ENCODE measurements at regions not wholly inside any gene's neighbourhood (a gene's known extent, or its start where the extent isn't known, plus 50 kb on each side); places are given as distances from the start of the nearest gene placed in this dataset.
"Not testable (repeated sequence)": the region's sequence is repeated elsewhere in the genome, so short reads cannot be mapped to it uniquely, and the experiment has no call there.

DNA sequence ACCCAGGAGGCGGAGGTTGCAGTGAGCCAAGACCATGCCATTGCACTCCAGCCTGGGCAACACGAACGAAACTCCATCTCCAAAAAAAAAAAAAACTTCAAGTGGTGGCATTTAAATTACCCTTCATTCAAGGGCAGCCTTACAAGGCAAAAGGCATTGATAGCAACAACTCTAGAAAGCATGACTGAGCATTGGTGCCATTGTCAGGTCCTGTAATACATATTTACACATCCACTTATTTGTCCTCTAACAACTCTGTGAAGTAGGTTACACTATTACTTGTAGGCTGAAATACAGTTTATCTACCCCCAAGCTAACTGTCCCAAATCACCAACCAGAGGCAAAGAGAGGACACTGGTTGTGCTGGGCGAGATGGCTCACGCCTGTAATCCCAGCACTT, 52.7 kb upstream of the LARP1 start:
- TF ChIP-seq, protein P1, sequence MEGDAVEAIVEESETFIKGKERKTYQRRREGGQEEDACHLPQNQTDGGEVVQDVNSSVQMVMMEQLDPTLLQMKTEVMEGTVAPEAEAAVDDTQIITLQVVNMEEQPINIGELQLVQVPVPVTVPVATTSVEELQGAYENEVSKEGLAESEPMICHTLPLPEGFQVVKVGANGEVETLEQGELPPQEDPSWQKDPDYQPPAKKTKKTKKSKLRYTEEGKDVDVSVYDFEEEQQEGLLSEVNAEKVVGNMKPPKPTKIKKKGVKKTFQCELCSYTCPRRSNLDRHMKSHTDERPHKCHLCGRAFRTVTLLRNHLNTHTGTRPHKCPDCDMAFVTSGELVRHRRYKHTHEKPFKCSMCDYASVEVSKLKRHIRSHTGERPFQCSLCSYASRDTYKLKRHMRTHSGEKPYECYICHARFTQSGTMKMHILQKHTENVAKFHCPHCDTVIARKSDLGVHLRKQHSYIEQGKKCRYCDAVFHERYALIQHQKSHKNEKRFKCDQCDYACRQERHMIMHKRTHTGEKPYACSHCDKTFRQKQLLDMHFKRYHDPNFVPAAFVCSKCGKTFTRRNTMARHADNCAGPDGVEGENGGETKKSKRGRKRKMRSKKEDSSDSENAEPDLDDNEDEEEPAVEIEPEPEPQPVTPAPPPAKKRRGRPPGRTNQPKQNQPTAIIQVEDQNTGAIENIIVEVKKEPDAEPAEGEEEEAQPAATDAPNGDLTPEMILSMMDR (IDR thresholded peaks at IDR 0.05; ENCODE audit: insufficient read depth, low read depth, low read length) = no peak
- no peak for DNase-seq (ENCODE audit: low read depth)
- H3K4me3 ChIP-seq (ENCODE audit: low read depth, low read length) = no peak overlapping the region

DNA sequence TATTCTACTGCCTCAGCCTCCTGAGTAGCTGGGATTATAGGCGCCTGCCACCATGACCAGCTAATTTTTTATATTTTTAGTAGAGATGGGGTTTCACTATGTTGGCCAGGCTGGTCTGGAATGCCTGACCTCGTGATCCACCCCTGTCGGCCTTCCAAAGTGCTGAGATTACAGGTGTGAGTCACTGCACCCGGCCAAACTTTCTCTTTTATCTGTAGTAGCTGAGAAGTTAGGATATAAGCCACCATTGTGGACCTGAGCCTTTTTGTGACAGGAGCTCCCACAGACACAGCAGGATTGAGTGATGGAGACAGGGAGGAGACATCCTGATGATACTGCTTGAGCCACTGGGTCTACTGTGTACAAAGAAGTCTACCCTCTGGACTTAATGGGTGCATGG, 53.5 kb upstream of the LARP1 start:
- H3K4me3 ChIP-seq (ENCODE audit: low read depth, low read length); DNase-seq (ENCODE audit: low read depth): not testable (repeated sequence)

DNA sequence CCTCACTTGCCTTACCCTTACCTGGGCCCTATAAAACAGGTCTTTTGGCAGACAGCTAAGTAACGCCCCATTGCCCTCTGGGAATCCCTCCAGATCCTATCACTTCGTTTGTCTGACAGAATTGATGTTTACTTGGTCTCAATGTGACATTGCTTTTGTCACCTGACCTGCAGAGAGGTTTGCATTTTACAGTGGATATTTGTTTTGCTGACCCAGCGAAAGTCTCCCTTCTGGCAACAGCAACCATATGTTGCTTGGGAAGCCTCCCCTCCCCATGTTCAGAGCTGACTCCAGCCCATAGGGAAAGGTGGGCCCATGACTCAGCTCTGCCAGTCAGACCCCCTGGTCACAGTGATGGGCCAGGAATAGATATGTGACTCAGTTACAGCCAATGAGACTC, 54.0 kb upstream of the LARP1 start:
- DNase-seq (ENCODE audit: low read depth) = no peak
- TF ChIP-seq, protein P1 (IDR thresholded peaks at IDR 0.05; ENCODE audit: insufficient read depth, low read depth, low read length) = no peak
- no peak overlapping the region for H3K4me3 ChIP-seq (ENCODE audit: low read depth, low read length)

DNA sequence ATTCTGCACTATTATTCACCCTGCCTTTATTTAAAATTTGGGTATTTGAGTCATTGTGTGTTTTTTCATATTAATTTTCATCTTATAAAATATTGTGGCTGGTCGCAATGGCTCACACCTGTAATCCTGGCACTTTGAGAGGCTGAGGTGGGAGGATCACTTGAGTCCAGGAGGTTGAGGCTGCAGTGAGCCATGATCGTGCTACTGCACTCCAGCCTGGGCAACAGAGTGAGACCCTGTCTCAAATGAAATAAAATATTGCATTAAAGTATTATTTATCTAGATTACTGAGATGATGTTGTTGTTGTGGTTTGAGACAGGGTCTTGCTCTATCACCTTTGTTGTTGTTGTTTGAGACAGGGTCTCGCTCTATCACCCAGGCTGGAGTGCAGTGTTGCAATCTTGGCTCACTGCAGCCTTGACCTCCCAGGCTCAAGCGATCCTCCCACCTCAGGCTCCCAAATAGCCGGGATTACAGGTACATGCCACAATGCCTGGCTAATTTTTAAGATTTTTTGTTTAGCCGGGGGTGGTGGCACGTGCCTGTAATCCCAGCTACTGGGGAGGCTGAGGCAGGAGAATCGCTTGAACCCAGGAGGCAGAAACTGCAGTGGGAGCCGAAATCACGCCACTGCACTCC, 54.8 kb upstream of the LARP1 start:
- not testable (repeated sequence) for DNase-seq (ENCODE audit: low read depth); H3K4me3 ChIP-seq (ENCODE audit: low read depth, low read length)

DNA sequence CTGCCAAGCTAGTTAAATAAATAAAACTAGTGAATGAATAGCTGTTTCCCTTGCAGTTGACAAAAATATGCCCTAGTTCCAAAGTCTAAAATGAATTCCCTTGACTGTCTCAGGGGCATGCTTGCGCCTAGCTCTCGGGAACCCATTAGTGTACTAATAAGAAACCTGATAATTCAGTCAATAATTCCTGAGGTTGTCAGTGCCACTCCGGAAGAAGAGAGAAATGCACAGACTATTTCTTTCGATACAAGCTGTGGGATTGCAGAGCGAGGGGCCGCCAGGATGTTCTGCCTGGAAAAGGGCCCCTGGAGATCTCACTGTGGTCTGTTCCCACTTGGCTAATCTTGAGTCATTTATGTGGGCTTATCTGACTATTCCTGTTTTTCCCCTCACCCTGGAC, 56.4 kb upstream of the LARP1 start:
- DNase-seq (ENCODE audit: low read depth) = no peak
- TF ChIP-seq, protein P1 (IDR thresholded peaks at IDR 0.05; ENCODE audit: insufficient read depth, low read depth, low read length) = no peak
- H3K4me3 ChIP-seq (ENCODE audit: low read depth, low read length) = no peak overlapping the region

DNA sequence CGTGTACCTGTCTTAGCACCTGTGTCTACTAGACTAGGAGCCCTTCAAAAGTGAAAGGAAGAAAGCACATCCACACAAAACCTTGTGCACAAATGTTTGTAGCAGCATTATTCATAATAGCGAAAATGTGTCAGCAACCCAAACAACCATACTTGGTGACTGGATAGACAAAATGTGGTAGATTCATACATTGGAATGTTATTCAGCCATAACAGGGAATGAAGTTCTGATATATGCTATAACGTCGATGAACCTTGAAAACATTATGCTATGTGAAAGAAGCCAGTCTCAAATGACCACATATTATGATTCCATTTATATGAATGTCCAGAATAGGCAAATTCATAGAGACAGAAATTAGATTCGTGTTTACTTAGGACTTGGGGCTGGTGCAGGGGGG, 57.8 kb upstream of the LARP1 start:
- TF ChIP-seq, protein P1 (IDR thresholded peaks at IDR 0.05; ENCODE audit: insufficient read depth, low read depth, low read length) = no peak
- H3K4me3 ChIP-seq (ENCODE audit: low read depth, low read length) = no peak overlapping the region
- no peak for DNase-seq (ENCODE audit: low read depth)

DNA sequence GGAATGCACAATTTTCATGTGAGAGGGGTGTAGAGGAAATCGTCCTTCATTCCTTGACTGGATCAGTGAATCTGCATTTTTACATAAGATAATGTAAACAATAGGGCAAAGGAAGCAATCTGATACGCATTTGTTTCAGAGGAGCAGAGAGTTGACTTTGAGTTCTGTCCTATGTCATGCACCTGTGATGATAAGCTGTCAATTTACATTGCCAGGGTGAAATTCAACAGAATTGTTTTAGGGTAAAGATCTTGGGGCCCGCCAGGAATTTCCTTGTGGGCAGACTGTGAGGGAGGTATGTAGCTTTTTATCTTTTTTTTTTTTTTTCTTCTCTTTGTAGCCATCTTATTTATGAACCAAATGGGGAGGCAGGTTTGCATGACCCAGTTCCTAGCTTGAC, 58.3 kb upstream of the LARP1 start:
- no peak overlapping the region for H3K4me3 ChIP-seq (ENCODE audit: low read depth, low read length)
- TF ChIP-seq, protein P1 (IDR thresholded peaks at IDR 0.05; ENCODE audit: insufficient read depth, low read depth, low read length) = no peak
- DNase-seq (ENCODE audit: low read depth) = no peak

DNA sequence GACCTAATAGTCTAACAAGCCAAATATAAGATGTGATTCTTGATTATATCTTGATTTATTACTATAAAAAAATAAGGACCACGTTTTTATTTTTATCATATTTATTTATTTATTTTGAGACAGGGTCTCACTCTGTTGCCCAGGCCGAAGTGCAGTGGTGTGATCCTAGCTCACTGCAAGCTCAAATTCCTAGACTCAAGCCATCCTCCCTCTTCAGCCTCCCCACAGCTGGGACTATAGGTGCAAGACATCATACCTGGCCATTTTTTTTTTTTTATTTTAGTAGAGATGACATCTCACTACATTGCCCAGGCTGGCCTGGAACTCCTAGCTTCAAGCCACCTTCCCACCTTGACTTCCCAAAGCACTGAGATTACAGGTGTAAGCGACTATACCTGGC, 61.0 kb upstream of the LARP1 start:
- TF ChIP-seq, protein P1 (IDR thresholded peaks at IDR 0.05; ENCODE audit: insufficient read depth, low read depth, low read length) = no peak
- no peak for DNase-seq (ENCODE audit: low read depth)
- no peak overlapping the region for H3K4me3 ChIP-seq (ENCODE audit: low read depth, low read length)
